ENCODE measurements at regions not wholly inside any gene's neighbourhood (a gene's known extent, or its start where the extent isn't known, plus 50 kb on each side); places are given as distances from the start of the nearest gene placed in this dataset.
"Not testable (repeated sequence)": the region's sequence is repeated elsewhere in the genome, so short reads cannot be mapped to it uniquely, and the experiment has no call there.

DNA sequence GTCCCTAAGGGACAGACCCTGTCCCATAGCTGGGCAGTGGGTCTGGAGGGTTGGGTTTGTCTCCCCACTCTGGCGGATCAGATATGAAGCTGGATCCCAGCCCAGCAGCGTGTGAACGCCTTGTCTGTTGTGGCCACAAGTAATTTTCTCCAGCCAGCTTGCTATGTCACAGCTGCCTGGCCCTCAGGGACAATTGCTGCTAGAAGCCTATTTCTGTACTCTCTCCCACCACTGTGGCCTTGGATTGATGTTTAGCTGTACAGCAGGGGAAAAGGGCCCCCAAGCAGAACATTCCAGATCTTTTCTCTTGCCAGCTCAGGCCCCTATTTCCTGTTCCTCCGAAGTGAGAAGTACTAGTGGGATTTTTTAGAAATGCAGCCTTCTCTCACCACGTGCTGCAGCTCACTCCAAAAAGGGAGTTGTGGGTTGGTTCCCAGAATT, 53.5 kb upstream of the WAC start:
- no peak overlapping the region for H3K27ac ChIP-seq
- TF ChIP-seq ZFX (IDR thresholded peaks at IDR 0.05; ENCODE audit: borderline replicate concordance) = no peak
- TF ChIP-seq, protein P1, sequence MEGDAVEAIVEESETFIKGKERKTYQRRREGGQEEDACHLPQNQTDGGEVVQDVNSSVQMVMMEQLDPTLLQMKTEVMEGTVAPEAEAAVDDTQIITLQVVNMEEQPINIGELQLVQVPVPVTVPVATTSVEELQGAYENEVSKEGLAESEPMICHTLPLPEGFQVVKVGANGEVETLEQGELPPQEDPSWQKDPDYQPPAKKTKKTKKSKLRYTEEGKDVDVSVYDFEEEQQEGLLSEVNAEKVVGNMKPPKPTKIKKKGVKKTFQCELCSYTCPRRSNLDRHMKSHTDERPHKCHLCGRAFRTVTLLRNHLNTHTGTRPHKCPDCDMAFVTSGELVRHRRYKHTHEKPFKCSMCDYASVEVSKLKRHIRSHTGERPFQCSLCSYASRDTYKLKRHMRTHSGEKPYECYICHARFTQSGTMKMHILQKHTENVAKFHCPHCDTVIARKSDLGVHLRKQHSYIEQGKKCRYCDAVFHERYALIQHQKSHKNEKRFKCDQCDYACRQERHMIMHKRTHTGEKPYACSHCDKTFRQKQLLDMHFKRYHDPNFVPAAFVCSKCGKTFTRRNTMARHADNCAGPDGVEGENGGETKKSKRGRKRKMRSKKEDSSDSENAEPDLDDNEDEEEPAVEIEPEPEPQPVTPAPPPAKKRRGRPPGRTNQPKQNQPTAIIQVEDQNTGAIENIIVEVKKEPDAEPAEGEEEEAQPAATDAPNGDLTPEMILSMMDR (IDR thresholded peaks at IDR 0.05) = no peak

DNA sequence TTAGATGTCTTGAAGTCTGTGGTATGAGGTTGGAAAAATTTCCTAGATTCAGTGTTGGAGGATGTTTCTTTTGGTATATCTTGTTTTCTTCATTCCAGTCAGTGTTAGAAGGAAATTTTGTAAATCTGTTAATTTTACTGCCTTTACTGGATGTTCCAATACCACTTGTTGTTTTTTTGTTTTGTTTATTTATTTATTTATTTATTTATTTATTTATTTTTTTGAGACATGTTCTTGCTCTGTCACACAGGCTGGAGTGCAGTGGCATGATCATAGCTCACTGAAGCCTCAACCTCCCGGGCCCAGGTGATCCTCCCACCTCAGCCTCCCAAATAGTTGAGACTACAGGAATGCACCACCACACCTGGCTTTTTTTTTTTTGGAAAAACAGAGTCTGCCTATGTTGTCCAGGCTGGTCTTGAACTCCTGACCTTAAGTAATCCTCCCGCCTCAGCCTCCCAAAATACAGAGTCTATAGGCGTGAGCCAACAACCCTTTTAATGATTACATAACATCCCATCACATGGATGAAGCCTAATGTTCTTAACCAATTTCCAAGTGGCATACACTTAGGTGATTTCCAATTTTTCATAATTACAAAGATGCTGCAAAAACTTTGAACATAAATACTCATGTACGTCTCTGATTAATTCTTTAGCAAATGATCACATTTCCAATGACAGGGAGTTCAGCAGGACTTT, 52.8 kb upstream of the WAC start:
- TF ChIP-seq, protein P1 (IDR thresholded peaks at IDR 0.05) = no peak
- no peak for TF ChIP-seq ZFX (IDR thresholded peaks at IDR 0.05; ENCODE audit: borderline replicate concordance)
- no peak overlapping the region for H3K27ac ChIP-seq

DNA sequence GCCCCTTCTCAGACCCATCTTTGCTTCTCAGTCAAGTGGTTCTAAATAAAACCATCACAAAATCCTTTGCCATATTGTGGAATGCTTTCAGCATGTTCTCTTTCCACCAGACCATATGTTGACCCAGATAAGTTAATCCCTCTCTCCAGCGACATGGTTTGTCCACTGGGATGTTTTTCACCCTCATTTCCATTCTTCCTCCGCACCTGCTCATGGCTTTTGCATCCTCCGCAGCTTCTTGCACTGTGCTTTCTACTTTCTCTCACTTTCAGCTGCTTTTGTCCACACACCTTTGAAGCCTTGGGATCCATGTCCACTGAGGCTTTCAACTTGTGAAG, 52.3 kb upstream of the WAC start:
- TF ChIP-seq ZFX (IDR thresholded peaks at IDR 0.05; ENCODE audit: borderline replicate concordance) = no peak
- TF ChIP-seq, protein P1 (IDR thresholded peaks at IDR 0.05) = no peak
- H3K27ac ChIP-seq = no peak overlapping the region

DNA sequence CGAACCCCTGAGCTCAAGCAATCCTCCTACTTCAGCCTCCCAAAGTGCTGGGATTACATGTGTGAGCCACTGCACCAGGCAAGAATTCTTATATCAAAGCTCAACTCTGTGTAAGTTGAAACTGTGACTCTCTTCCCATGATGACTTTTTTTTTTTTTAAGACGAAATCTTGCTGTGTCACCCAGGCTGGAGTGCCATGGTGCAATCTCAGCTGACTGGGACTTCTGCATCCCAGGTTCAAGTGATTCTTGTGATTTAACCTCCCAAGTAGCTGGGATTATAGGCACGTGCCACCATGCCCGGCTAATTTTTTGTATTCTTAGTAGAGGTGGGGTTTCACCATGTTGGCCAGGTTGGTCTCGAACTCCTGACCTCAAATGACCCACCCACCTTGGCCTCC, 51.6 kb upstream of the WAC start:
- H3K27ac ChIP-seq = not testable (repeated sequence)

DNA sequence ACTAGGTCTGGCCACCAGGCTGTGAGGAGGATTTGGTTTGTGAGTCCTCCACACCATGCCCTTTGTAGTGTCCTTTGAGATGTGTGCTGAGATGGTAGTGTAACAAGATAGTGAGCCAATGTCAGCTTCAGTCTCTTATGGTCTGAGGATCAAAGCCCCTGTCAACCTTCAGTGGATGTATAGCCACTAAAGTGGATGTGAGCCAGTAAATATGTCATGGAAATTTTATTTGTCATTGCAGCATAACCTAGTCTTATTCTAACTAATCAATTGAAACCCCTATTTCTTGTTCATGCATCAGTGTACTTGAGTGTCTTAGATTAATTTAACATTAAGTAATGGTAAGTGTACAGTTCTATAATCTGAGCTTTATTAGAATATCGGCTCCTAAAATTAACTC, 51.0 kb upstream of the WAC start:
- no peak overlapping the region for H3K27ac ChIP-seq
- TF ChIP-seq ZFX (IDR thresholded peaks at IDR 0.05; ENCODE audit: borderline replicate concordance) = no peak
- TF ChIP-seq, protein P1 (IDR thresholded peaks at IDR 0.05) = no peak

All from 22Rv1 (cell line).